B cell (primary cell): ENCODE measurements at regions not wholly inside any gene's neighbourhood (a gene's known extent, or its start where the extent isn't known, plus 50 kb on each side); places are given as distances from the start of the nearest gene placed in this dataset.

Experiments
- ATAC-seq: fragments of 200-7000 bp; cut with Tn5 transposase; one replicate; pipeline ENCODE4 v1.10.0; 2021; ENCODE audit warnings: low read depth, mild to moderate bottlenecking, moderate number of reproducible peaks, moderate library complexity
- CTCF ChIA-PET: fragments of 350-600 bp; sonication (Branson Sonifier 250); formaldehyde crosslinking; loops from one replicate; lab custom pipeline; 2021; ENCODE audit warnings: antibody characterized with exemption, inconsistent platforms; lab: Charles Lee
- POLR2A ChIA-PET: fragments of 350-600 bp; sonication (Branson Sonifier 250); formaldehyde crosslinking; loops from one replicate; lab custom pipeline; 2021; ENCODE audit warnings: antibody characterized with exemption; lab: Charles Lee
- DNase-seq: peaks from one replicate; pipeline ENCODE4 v3.0.0; 2013
- H2AFZ ChIP-seq: 2 replicates; pipeline ENCODE4 v1.6.1; 2012; ENCODE audit warnings: mild to moderate bottlenecking, low read depth, low read length; ENCODE audit not compliant: insufficient read depth, poor library complexity, severe bottlenecking
- H3K27ac ChIP-seq, 2 donors: 1 replicate in 1 of 2; 2 replicates in 1 of 2; pipeline ENCODE4 v1.5.1; 2012 to 2013; ENCODE audit warnings: low read length in 2 of 2, mild to moderate bottlenecking in 2 of 2, moderate library complexity in 1 of 2
- H3K27me3 ChIP-seq, 4 experiments: fragments of 200-600 bp in 1 of 4; sonication (generic) in 1 of 4; replicated peaks in 1 of 4; 1 replicate in 2 of 4; 2 replicates in 2 of 4; pipeline versions ENCODE4 v1.6.1 to v1.7.0; 2013 to 2016; ENCODE audit warnings: low read length in 3 of 4, mild to moderate bottlenecking in 2 of 4, mixed read lengths in 1 of 4, moderate library complexity in 1 of 4; ENCODE audit not compliant: insufficient read depth in 4 of 4, control insufficient read depth in 3 of 4; ENCODE audit errors: control extremely low read depth in 1 of 4
- H3K36me3 ChIP-seq, 2 experiments: replicated peaks in 1 of 2; 1 replicate in 1 of 2; 2 replicates in 1 of 2; pipeline versions ENCODE4 v1.6.1 to v1.7.1; 2013; ENCODE audit warnings: low read length in 1 of 2; ENCODE audit not compliant: insufficient read depth in 2 of 2, control insufficient read depth in 1 of 2; ENCODE audit errors: control extremely low read depth in 1 of 2, extremely low read depth in 1 of 2
- H3K4me1 ChIP-seq, 2 donors: fragments of 200-600 bp in 1 of 2; sonication (generic) in 1 of 2; 1 replicate in 1 of 2; 2 replicates in 1 of 2; pipeline versions ENCODE4 v1.5.1 to v1.6.1; 2013 to 2017; ENCODE audit warnings: low read length in 2 of 2; ENCODE audit not compliant: control insufficient read depth in 2 of 2, insufficient read depth in 2 of 2
- H3K4me2 ChIP-seq: replicated peaks from 2 replicates; pipeline ENCODE3; 2012; ENCODE audit warnings: mild to moderate bottlenecking, low read depth, low read length; ENCODE audit not compliant: poor library complexity, severe bottlenecking
- H3K4me3 ChIP-seq, 5 experiments: fragments of 200-600 bp in 1 of 5; sonication (generic) in 1 of 5; 1 replicate in 3 of 5; 2 replicates in 2 of 5; pipeline versions ENCODE4 v1.5.1 to v1.7.0; 2011 to 2016; ENCODE audit warnings: low read length in 4 of 5, mild to moderate bottlenecking in 4 of 5, low read depth in 2 of 5, control low read depth in 1 of 5, moderate library complexity in 1 of 5; ENCODE audit not compliant: insufficient read depth in 1 of 5; ENCODE audit errors: control extremely low read depth in 1 of 5, extremely low read depth in 1 of 5
- H3K79me2 ChIP-seq: fragments of 200-600 bp; sonication (generic); one replicate; pipeline ENCODE4 v1.6.0; 2016; ENCODE audit warnings: low read length; ENCODE audit not compliant: control insufficient read depth, insufficient read depth
- H3K9ac ChIP-seq: fragments of 200-600 bp; sonication (generic); 2 replicates; pipeline ENCODE4 v1.6.1; 2017; ENCODE audit warnings: mild to moderate bottlenecking, low read length, moderate library complexity
- H3K9me3 ChIP-seq, 3 donors: one replicate each; pipeline versions ENCODE4 v1.6.1 to v1.7.1; 2013; ENCODE audit warnings: low read length in 2 of 3; ENCODE audit not compliant: control insufficient read depth in 2 of 3, insufficient read depth in 1 of 3; ENCODE audit errors: control extremely low read depth in 1 of 3
- H4K20me1 ChIP-seq: 2 replicates; pipeline ENCODE4 v1.6.0; 2012; ENCODE audit warnings: mild to moderate bottlenecking, low read length; ENCODE audit not compliant: insufficient read depth, control insufficient read depth, poor library complexity, severe bottlenecking
- H3K27ac Mint-ChIP-seq: one replicate; pipeline ENCODE4 v1.8.0; 2021; ENCODE audit warnings: mixed read lengths
- H3K27me3 Mint-ChIP-seq: one replicate; pipeline ENCODE4 v1.8.0; 2021; ENCODE audit warnings: mixed read lengths
- H3K4me1 Mint-ChIP-seq: one replicate; pipeline ENCODE4 v1.8.0; 2021; ENCODE audit warnings: mixed read lengths
- H3K4me3 Mint-ChIP-seq: one replicate; pipeline ENCODE4 v1.8.0; 2021; ENCODE audit warnings: mixed read lengths
- H3K9me3 Mint-ChIP-seq: one replicate; pipeline ENCODE4 v1.8.0; 2022; ENCODE audit warnings: mixed read lengths; ENCODE audit not compliant: insufficient read depth
- EZH2 ChIP-seq: IDR thresholded peaks from 2 replicates; pipeline ENCODE4 v1.6.1; 2012; ENCODE audit warnings: borderline replicate concordance, low read depth, mild to moderate bottlenecking, moderate library complexity, low read length; ENCODE audit not compliant: insufficient read depth, poor library complexity, severe bottlenecking
- whole genome bisulfite sequencing: methylation state at CpG from one replicate; pipeline ENCODE4 v1.1.5; 2013; ENCODE audit warnings: missing lambda C conversion rate; ENCODE audit not compliant: insufficient coverage; 5-methylcytosine and 5-hydroxymethylcytosine counted together
- intact Hi-C: fragments of 100-400 bp; cut with micrococcal nuclease; formaldehyde crosslinking; loops from one replicate; pipeline ENCODE4 v1.10.0; 2022
- TF ChIP-seq, protein P1 (sequence below): fragments of 200-600 bp; IDR thresholded peaks from one replicate; pipeline ENCODE4 v1.8.0; 2022; ENCODE audit warnings: antibody characterized with exemption, mild to moderate bottlenecking

DNA sequence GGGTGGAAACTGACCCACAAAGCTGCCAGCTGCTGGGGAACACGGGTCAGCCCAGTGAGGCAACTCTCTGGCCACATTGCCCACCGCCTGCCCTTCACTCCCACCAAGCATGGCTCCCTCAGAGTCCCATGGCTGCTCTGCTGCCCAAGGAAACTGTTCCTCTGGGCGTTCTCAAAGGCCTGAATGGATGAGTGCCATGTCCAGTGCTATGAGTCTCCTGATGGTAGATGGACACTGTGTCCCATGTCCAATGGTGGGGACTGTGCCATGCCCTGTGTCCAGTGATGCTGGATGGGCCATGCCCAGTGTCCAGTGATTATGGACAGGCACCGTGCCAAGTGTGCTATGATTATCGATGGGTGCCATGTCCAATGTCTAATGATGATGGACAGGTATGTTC lies 88.8 kb downstream of the ANKRD10 start:
- ChIA-PET POLR2A (no interaction called here), CTCF (interaction anchor here (1.0 kb wide), 1 partner anchor 181 kb away, joined by 3 read pairs; no protein-coding TSS in a partner anchor)
- no peak overlapping the region for H3K9ac ChIP-seq
- no peak overlapping the region for H3K4me3 Mint-ChIP-seq
- no peaks in the 10 kb centered on the region for H3K9me3 Mint-ChIP-seq
- H3K27me3 ChIP-seq: peaks cover 0 to 8% (median 0%) of the 10 kb centered on the region in 4 experiments
- H3K36me3 ChIP-seq: no peaks in the 10 kb centered on the region
- H3K9me3 ChIP-seq: no peaks in the 10 kb centered on the region
- H3K27me3 Mint-ChIP-seq: peaks cover 8% of the 10 kb centered on the region
- no peak overlapping the region for H2AFZ ChIP-seq
- no peaks in the 10 kb centered on the region for H3K4me1 Mint-ChIP-seq
- H3K27ac Mint-ChIP-seq: no peak overlapping the region
- no peak overlapping the region for H3K4me3 ChIP-seq
- intact Hi-C loops: no loop called here
- WGBS: 88% methylated on average over 5 of the region's 5 CpGs
- no peaks in the 10 kb centered on the region for H3K79me2 ChIP-seq
- ATAC-seq (no peak), DNase-seq (no peak)
- TF ChIP-seq, protein P1, sequence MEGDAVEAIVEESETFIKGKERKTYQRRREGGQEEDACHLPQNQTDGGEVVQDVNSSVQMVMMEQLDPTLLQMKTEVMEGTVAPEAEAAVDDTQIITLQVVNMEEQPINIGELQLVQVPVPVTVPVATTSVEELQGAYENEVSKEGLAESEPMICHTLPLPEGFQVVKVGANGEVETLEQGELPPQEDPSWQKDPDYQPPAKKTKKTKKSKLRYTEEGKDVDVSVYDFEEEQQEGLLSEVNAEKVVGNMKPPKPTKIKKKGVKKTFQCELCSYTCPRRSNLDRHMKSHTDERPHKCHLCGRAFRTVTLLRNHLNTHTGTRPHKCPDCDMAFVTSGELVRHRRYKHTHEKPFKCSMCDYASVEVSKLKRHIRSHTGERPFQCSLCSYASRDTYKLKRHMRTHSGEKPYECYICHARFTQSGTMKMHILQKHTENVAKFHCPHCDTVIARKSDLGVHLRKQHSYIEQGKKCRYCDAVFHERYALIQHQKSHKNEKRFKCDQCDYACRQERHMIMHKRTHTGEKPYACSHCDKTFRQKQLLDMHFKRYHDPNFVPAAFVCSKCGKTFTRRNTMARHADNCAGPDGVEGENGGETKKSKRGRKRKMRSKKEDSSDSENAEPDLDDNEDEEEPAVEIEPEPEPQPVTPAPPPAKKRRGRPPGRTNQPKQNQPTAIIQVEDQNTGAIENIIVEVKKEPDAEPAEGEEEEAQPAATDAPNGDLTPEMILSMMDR: no peak
- no peak for TF ChIP-seq EZH2
- no peaks in the 10 kb centered on the region for H3K4me1 ChIP-seq
- H3K4me2 ChIP-seq: no peak overlapping the region
- H4K20me1 ChIP-seq: no peaks in the 10 kb centered on the region
- H3K27ac ChIP-seq: no peak overlapping the region

DNA sequence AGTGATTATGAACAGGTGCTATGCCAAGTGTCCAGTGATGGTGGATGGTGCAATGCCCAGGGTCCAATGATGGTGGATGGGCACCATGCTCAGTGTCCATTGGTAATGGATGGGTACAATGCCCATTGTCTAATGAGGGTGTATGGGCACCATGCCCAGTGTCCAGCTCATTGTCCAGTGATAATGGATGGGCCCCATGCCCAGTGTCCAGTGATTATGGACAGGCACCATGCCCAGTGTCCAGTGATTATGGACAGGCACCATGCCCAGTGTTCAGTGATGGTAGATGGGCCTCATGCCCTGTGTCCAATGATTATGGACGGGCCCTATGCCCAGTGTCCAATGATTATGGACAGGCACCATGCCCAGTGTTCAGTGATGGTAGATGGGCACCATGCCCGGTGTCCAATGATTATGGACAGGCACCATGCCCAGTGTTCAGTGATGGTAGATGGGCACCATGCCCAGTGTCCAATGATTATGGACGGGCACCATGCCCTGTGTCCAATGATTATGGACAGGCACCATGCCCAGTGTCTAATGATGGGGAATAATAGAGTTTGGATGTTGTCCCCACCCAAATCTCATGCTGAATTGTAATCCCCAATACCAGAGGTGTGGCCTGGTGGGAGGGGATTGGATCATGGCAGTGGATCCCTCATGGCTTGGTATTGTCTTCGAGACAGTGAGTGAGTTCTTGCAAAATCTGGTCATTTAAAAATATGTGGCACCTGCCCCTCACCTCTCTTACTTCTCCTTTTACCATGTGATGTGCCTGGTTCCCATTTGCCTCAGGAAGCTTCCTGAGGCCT lies 87.8 kb downstream of the ANKRD10 start:
- H3K4me3 Mint-ChIP-seq: no peak overlapping the region
- no peaks in the 10 kb centered on the region for H3K9me3 Mint-ChIP-seq
- no peaks in the 10 kb centered on the region for H3K4me1 Mint-ChIP-seq
- Histone ChIP-seq H3K79me2 (no peaks in the 10 kb centered on the region), H2AFZ (no peak overlapping the region), H3K4me2 (no peak overlapping the region), H4K20me1 (no peaks in the 10 kb centered on the region), H3K27ac (no peak overlapping the region), H3K9ac (no peak overlapping the region), H3K36me3 (no peaks in the 10 kb centered on the region), H3K27me3 (peaks cover 0 to 8% (median 0%) of the 10 kb centered on the region in 4 experiments), H3K4me1 (no peaks in the 10 kb centered on the region), H3K4me3 (no peak overlapping the region), H3K9me3 (no peaks in the 10 kb centered on the region)
- intact Hi-C loops: no loop called here
- WGBS: 89% methylated on average over 2 of the region's 4 CpGs
- no peak overlapping the region for H3K27ac Mint-ChIP-seq
- ChIA-PET CTCF (interaction anchor here (1.1 kb wide), 1 partner anchor 182 kb away, joined by 5 read pairs; no protein-coding TSS in a partner anchor), POLR2A (interaction anchor here (0.7 kb wide), 1 partner anchor 371 kb away, joined by 9 read pairs; no protein-coding TSS in a partner anchor)
- TF ChIP-seq, protein P1: no peak
- no peak for TF ChIP-seq EZH2
- H3K27me3 Mint-ChIP-seq: peaks cover 12% of the 10 kb centered on the region
- DNase-seq (no peak), ATAC-seq (no peak)
